DMS53 treated with DMSO at 0.1 percent for 48 hours (cell line): ENCODE measurements at regions not wholly inside any gene's neighbourhood (a gene's known extent, or its start where the extent isn't known, plus 50 kb on each side); places are given as distances from the start of the nearest gene placed in this dataset.

ENCODE experiments used
- DNase-seq: peaks from one replicate; lab custom pipeline; 2025; ENCODE audit not compliant: unreplicated experiment; lab: John Stamatoyannopoulos, UW

- DNase-seq = no peak
Observed at GRCh38 chr20:21033817-21034216, 72.3 kb downstream of the LINC00237 start.

- DNase-seq = no peak
Observed at GRCh38 chr20:21031666-21032065, 74.5 kb downstream of the LINC00237 start.

GRCh38 chr20:21029341-21029740 lies 76.8 kb downstream of the LINC00237 start:
- DNase-seq = no peak

GRCh38 chr20:21028921-21029320 lies 77.2 kb downstream of the LINC00237 start:
- DNase-seq = no peak

- DNase-seq = no peak
Observed at GRCh38 chr20:21028436-21028835, 77.7 kb downstream of the LINC00237 start.

- DNase-seq = peak; percentile 2
Observed at GRCh38 chr20:21027569-21027968, 78.6 kb downstream of the LINC00237 start.

- DNase-seq = no peak
Observed at GRCh38 chr20:21026951-21027350, 79.2 kb downstream of the LINC00237 start.

GRCh38 chr20:21024420-21024819 lies 81.7 kb downstream of the LINC00237 start:
- DNase-seq = no peak

GRCh38 chr20:21022925-21023324 lies 83.2 kb downstream of the LINC00237 start:
- DNase-seq = no peak

- no peak for DNase-seq
Observed at GRCh38 chr20:21021472-21021790, 84.7 kb downstream of the LINC00237 start.

- no peak for DNase-seq
Observed at GRCh38 chr20:21020659-21021471, 85.3 kb downstream of the LINC00237 start.

- no peak for DNase-seq
Observed at GRCh38 chr20:21019814-21020658, 86.1 kb downstream of the LINC00237 start.

GRCh38 chr20:21019468-21019813 lies 86.7 kb downstream of the LINC00237 start:
- DNase-seq = no peak

- no peak for DNase-seq
Observed at GRCh38 chr20:21018576-21018975, 87.6 kb downstream of the LINC00237 start.

- no peak for DNase-seq
Observed at GRCh38 chr20:21017528-21018085, 88.6 kb downstream of the LINC00237 start.

GRCh38 chr20:21016751-21017150 lies 89.4 kb downstream of the LINC00237 start:
- no peak for DNase-seq

GRCh38 chr20:21014528-21014927 lies 91.6 kb downstream of the LINC00237 start:
- DNase-seq = no peak

- DNase-seq = no peak
Observed at GRCh38 chr20:21008951-21009350, 97.2 kb downstream of the LINC00237 start.

GRCh38 chr20:21006611-21007010 lies 99.5 kb downstream of the LINC00237 start:
- DNase-seq = no peak

GRCh38 chr20:21004386-21005076 lies 101.6 kb downstream of the LINC00237 start:
- no peak for DNase-seq

GRCh38 chr20:21003902-21004301 lies 102.3 kb downstream of the LINC00237 start:
- no peak for DNase-seq
